ENCODE measurements at regions not wholly inside any gene's neighbourhood (a gene's known extent, or its start where the extent isn't known, plus 50 kb on each side); places are given as distances from the start of the nearest gene placed in this dataset.

DNA sequence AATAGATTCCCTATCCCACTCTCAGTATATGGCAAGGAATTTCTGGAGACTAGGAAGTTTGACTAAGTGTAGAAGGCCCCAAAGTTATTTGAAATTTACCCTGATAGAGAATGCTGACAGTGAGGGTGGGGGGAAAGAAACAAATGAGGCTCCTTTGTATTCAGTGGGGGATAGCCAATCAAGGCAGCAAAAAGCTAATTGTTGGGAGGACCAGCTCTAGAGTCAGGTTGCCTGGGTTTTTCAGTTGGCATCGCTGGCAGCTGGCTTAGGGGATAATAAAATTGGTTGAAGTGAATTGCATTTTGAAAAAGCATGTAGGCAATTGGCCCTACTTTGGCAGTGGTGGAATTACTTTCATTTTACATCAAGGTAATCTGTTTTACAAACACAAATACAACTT lies 79.4 kb upstream of the STAM2 start:
- TF ChIP-seq, protein P1, sequence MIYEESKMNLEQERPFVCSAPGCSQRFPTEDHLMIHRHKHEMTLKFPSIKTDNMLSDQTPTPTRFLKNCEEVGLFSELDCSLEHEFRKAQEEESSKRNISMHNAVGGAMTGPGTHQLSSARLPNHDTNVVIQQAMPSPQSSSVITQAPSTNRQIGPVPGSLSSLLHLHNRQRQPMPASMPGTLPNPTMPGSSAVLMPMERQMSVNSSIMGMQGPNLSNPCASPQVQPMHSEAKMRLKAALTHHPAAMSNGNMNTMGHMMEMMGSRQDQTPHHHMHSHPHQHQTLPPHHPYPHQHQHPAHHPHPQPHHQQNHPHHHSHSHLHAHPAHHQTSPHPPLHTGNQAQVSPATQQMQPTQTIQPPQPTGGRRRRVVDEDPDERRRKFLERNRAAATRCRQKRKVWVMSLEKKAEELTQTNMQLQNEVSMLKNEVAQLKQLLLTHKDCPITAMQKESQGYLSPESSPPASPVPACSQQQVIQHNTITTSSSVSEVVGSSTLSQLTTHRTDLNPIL (CRISPR knock-in tag; IDR thresholded peaks at IDR 0.05; ENCODE audit: low read depth), result no peak
- TF ChIP-seq ZFP30 (CRISPR knock-in tag; IDR thresholded peaks at IDR 0.05) (no peak), RARB (CRISPR knock-in tag; IDR thresholded peaks at IDR 0.05) (no peak), BACH2 (CRISPR knock-in tag; IDR thresholded peaks at IDR 0.05; ENCODE audit: borderline replicate concordance) (no peak), ZC3H10 (CRISPR knock-in tag; IDR thresholded peaks at IDR 0.05) (no peak), ARNTL (CRISPR knock-in tag; IDR thresholded peaks at IDR 0.05; ENCODE audit: borderline replicate concordance, low read depth) (no peak)
- TF ChIP-seq, protein P2, sequence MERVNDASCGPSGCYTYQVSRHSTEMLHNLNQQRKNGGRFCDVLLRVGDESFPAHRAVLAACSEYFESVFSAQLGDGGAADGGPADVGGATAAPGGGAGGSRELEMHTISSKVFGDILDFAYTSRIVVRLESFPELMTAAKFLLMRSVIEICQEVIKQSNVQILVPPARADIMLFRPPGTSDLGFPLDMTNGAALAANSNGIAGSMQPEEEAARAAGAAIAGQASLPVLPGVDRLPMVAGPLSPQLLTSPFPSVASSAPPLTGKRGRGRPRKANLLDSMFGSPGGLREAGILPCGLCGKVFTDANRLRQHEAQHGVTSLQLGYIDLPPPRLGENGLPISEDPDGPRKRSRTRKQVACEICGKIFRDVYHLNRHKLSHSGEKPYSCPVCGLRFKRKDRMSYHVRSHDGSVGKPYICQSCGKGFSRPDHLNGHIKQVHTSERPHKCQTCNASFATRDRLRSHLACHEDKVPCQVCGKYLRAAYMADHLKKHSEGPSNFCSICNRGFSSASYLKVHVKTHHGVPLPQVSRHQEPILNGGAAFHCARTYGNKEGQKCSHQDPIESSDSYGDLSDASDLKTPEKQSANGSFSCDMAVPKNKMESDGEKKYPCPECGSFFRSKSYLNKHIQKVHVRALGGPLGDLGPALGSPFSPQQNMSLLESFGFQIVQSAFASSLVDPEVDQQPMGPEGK (CRISPR knock-in tag; IDR thresholded peaks at IDR 0.05; ENCODE audit: borderline replicate concordance), result no peak
- TF ChIP-seq, protein P3, sequence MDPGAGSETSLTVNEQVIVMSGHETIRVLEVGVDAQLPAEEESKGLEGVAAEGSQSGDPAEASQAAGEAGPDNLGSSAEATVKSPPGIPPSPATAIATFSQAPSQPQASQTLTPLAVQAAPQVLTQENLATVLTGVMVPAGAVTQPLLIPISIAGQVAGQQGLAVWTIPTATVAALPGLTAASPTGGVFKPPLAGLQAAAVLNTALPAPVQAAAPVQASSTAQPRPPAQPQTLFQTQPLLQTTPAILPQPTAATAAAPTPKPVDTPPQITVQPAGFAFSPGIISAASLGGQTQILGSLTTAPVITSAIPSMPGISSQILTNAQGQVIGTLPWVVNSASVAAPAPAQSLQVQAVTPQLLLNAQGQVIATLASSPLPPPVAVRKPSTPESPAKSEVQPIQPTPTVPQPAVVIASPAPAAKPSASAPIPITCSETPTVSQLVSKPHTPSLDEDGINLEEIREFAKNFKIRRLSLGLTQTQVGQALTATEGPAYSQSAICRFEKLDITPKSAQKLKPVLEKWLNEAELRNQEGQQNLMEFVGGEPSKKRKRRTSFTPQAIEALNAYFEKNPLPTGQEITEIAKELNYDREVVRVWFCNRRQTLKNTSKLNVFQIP (CRISPR knock-in tag; IDR thresholded peaks at IDR 0.05; ENCODE audit: borderline replicate concordance, low read depth), result no peak

Data from SK-N-SH treated with all-trans-retinoic acid at 6 μM for 48 hours (cell line).